Gastroesophageal sphincter (tissue), 3 donors: ENCODE measurements at regions not wholly inside any gene's neighbourhood (a gene's known extent, or its start where the extent isn't known, plus 50 kb on each side); places are given as distances from the start of the nearest gene placed in this dataset.

Source experiments
- POLR2AphosphoS5 ChIP-seq: sonication (generic); formaldehyde crosslinking; IDR thresholded peaks from one replicate; pipeline ENCODE4 v1.6.1; 2017; ENCODE audit warnings: antibody characterized with exemption
- TF ChIP-seq, protein P1 (sequence below), 4 experiments: fragments of 200-600 bp in 2 of 4; fragments of 450-650 bp in 2 of 4; sonication (generic) in 1 of 4; IDR thresholded peaks; one replicate each; pipeline ENCODE4 v1.5.1; 2017 to 2019; ENCODE audit warnings: antibody characterized with exemption in 4 of 4, mild to moderate bottlenecking in 2 of 4, moderate library complexity in 2 of 4

DNA sequence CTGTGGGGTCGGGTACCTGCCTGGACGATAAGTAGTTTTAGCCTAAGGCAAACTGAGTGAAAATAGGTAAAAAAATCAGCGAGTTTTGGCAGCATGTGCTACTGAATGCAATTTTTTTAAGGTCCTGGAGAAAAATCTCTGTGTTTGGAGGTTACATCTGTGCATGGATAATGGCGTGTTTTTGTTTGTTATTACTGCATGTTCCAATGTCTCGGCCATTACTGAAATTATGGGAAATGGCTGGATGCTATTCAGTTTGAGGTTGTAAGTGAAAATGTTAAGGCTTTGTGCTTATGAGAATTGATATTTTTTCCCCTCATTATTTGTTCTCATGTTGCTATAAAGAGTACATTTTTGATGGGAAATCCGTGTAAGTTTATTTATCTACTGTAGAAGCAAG is 441.7 kb downstream of the PRDM2 start:
- no peak for TF ChIP-seq POLR2AphosphoS5
- TF ChIP-seq, protein P1, sequence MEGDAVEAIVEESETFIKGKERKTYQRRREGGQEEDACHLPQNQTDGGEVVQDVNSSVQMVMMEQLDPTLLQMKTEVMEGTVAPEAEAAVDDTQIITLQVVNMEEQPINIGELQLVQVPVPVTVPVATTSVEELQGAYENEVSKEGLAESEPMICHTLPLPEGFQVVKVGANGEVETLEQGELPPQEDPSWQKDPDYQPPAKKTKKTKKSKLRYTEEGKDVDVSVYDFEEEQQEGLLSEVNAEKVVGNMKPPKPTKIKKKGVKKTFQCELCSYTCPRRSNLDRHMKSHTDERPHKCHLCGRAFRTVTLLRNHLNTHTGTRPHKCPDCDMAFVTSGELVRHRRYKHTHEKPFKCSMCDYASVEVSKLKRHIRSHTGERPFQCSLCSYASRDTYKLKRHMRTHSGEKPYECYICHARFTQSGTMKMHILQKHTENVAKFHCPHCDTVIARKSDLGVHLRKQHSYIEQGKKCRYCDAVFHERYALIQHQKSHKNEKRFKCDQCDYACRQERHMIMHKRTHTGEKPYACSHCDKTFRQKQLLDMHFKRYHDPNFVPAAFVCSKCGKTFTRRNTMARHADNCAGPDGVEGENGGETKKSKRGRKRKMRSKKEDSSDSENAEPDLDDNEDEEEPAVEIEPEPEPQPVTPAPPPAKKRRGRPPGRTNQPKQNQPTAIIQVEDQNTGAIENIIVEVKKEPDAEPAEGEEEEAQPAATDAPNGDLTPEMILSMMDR (IDR thresholded peaks at IDR 0.05): no peak
